A549 (cell line): ENCODE measurements at regions not wholly inside any gene's neighbourhood (a gene's known extent, or its start where the extent isn't known, plus 50 kb on each side); places are given as distances from the start of the nearest gene placed in this dataset.
"Not testable (repeated sequence)": the region's sequence is repeated elsewhere in the genome, so short reads cannot be mapped to it uniquely, and the experiment has no call there.

Experiments used
- ATAC-seq, 2 experiments: fragments of 200-7000 bp in 1 of 2; fragments of >200 bp in 1 of 2; cut with Nextera tagmentation in 1 of 2; cut with Tn5 transposase in 1 of 2; 3 replicates each; pipeline versions ENCODE4 v1.8.0 to v1.9.1; 2018 to 2020; ENCODE audit warnings: mild to moderate bottlenecking in 1 of 2, moderate library complexity in 1 of 2
- CTCF ChIA-PET: fragments of 300-600 bp; sonication (Branson Sonifier 250); formaldehyde crosslinking; extraction: SDS; loops from one replicate; lab custom pipeline; 2021; ENCODE audit warnings: antibody characterized with exemption, inconsistent platforms; lab: Yijun Ruan, JAX
- POLR2A ChIA-PET: fragments of 350-600 bp; formaldehyde crosslinking; extraction: SDS; loops from one replicate; lab custom pipeline; 2021; ENCODE audit warnings: antibody characterized with exemption, inconsistent platforms; lab: Yijun Ruan, JAX
- DNase-seq, 2 experiments: peaks; one replicate each; pipeline versions ENCODE4 v3.0.0 to v3.0.0-alpha.2; 2011 to 2016; ENCODE audit warnings: low read depth in 1 of 2, low spot score in 1 of 2
- FAIRE-seq: peaks from 2 replicates; lab custom pipeline; 2011; peaks lifted over from hg19 to GRCh38; lab: Jason Lieb, UNC
- H3K27ac ChIP-seq, 2 experiments: fragments of >200 bp; sonication (Bioruptor Twin); formaldehyde crosslinking; 3 replicates each; pipeline ENCODE4 v1.5.1; 2016 to 2017
- H3K4me1 ChIP-seq: fragments of >200 bp; sonication (Bioruptor Twin); formaldehyde crosslinking; 3 replicates; pipeline ENCODE4 v1.6.1; 2016
- H3K4me2 ChIP-seq: fragments of >200 bp; sonication (Bioruptor Twin); formaldehyde crosslinking; 3 replicates; pipeline ENCODE4 v1.6.1; 2016
- H3K4me3 ChIP-seq: fragments of >200 bp; sonication (Bioruptor Twin); formaldehyde crosslinking; 3 replicates; pipeline ENCODE4 v1.5.1; 2016
- H3K9me3 ChIP-seq: fragments of >200 bp; sonication (Bioruptor Twin); formaldehyde crosslinking; 3 replicates; pipeline ENCODE4 v1.6.1; 2016
- CBX2 ChIP-seq: fragments of 200-600 bp; sonication (generic); IDR thresholded peaks from 2 replicates; pipeline ENCODE4 v1.6.1; 2016; ENCODE audit warnings: low read depth, mild to moderate bottlenecking, borderline replicate concordance
- E2F6 ChIP-seq: IDR thresholded peaks from 2 replicates; pipeline ENCODE4 v1.6.1; 2012; ENCODE audit warnings: low read depth, borderline replicate concordance
- EHF ChIP-seq: fragments of 250-450 bp; sonication (Bioruptor Pico); IDR thresholded peaks from 2 replicates; pipeline ENCODE4 v1.5.0; 2020; ENCODE audit warnings: mild to moderate bottlenecking
- ESRRA ChIP-seq: fragments of 150-350 bp; IDR thresholded peaks from 2 replicates; pipeline ENCODE4 v1.6.1; 2014; ENCODE audit warnings: mild to moderate bottlenecking, low read length, borderline replicate concordance
- FOSB ChIP-seq: fragments of 250-450 bp; sonication (Bioruptor Pico); IDR thresholded peaks from 2 replicates; pipeline ENCODE4 v1.5.0; 2020; ENCODE audit warnings: mild to moderate bottlenecking, moderate library complexity
- FOXS1 ChIP-seq: fragments of 250-450 bp; sonication (Bioruptor Pico); IDR thresholded peaks from 2 replicates; pipeline ENCODE4 v1.5.0; 2020; ENCODE audit warnings: mild to moderate bottlenecking, moderate library complexity
- HDAC2 ChIP-seq: fragments of 200-600 bp; sonication (generic); IDR thresholded peaks from 2 replicates; pipeline ENCODE4 v1.6.1; 2016
- HES2 ChIP-seq: fragments of >200 bp; sonication (Bioruptor Twin); formaldehyde crosslinking; IDR thresholded peaks from 2 replicates; pipeline ENCODE4 v1.6.1; 2016
- HEYL ChIP-seq: fragments of 250-450 bp; sonication (Bioruptor Pico); IDR thresholded peaks from 2 replicates; pipeline ENCODE4 v1.8.0; 2021; ENCODE audit warnings: mild to moderate bottlenecking, moderate library complexity
- JUN ChIP-seq, 2 experiments: fragments of >200 bp; sonication (Bioruptor Twin); formaldehyde crosslinking; IDR thresholded peaks; 2 replicates in 1 of 2; 3 replicates in 1 of 2; pipeline ENCODE4 v1.6.1; 2016 to 2017
- JUNB ChIP-seq: fragments of >200 bp; sonication (Bioruptor Twin); formaldehyde crosslinking; IDR thresholded peaks from 2 replicates; pipeline ENCODE4 v1.6.1; 2016
- MAZ ChIP-seq: fragments of 150-350 bp; IDR thresholded peaks from 2 replicates; pipeline ENCODE4 v1.6.1; 2014; ENCODE audit warnings: antibody characterized with exemption, low read depth, low read length, borderline replicate concordance
- MYC ChIP-seq: IDR thresholded peaks from 2 replicates; pipeline ENCODE4 v1.6.1; 2012; ENCODE audit warnings: mild to moderate bottlenecking, inconsistent platforms, low read length, improper control_type of control experiment, borderline replicate concordance
- NPAS2 ChIP-seq: fragments of 250-450 bp; sonication (Bioruptor Pico); IDR thresholded peaks from 2 replicates; pipeline ENCODE4 v1.8.0; 2022; ENCODE audit warnings: mild to moderate bottlenecking, moderate library complexity, borderline replicate concordance
- PHF8 ChIP-seq: fragments of 200-600 bp; sonication (generic); IDR thresholded peaks from 2 replicates; pipeline ENCODE4 v1.6.1; 2016; ENCODE audit warnings: low read depth, mild to moderate bottlenecking, antibody characterized with exemption, moderate library complexity, borderline replicate concordance
- POLR2A ChIP-seq: IDR thresholded peaks from 2 replicates; pipeline ENCODE4 v1.6.1; 2012; ENCODE audit warnings: mild to moderate bottlenecking, low read length
- RAD21 ChIP-seq, 2 experiments: fragments of >200 bp in 1 of 2; sonication (Bioruptor Twin) in 1 of 2; formaldehyde crosslinking in 1 of 2; IDR thresholded peaks in 1 of 2; conservative IDR thresholded peaks in 1 of 2; 2 replicates in 1 of 2; 3 replicates in 1 of 2; pipeline ENCODE4 v1.6.1; 2012 to 2018; ENCODE audit warnings: inconsistent platforms in 1 of 2
- SMC3 ChIP-seq: fragments of >200 bp; sonication (Bioruptor Twin); formaldehyde crosslinking; IDR thresholded peaks from 3 replicates; pipeline ENCODE4 v1.6.1; 2018; ENCODE audit warnings: inconsistent platforms
- SREBF2 ChIP-seq: fragments of 450-650 bp; IDR thresholded peaks from 2 replicates; pipeline ENCODE4 v1.6.1; 2014; ENCODE audit warnings: mild to moderate bottlenecking, moderate library complexity
- TFCP2L1 ChIP-seq: fragments of 250-450 bp; sonication (Bioruptor Pico); IDR thresholded peaks from 2 replicates; pipeline ENCODE4 v1.5.0; 2021; ENCODE audit warnings: mild to moderate bottlenecking
- ZC3H11A ChIP-seq: fragments of 450-650 bp; IDR thresholded peaks from 2 replicates; pipeline ENCODE4 v1.6.1; 2014; ENCODE audit warnings: antibody characterized with exemption, mild to moderate bottlenecking
- ZFP36 ChIP-seq: fragments of 450-650 bp; IDR thresholded peaks from 2 replicates; pipeline ENCODE4 v1.6.1; 2014; ENCODE audit warnings: borderline replicate concordance; ENCODE audit not compliant: partially characterized antibody
- ZNF302 ChIP-seq: fragments of 250-450 bp; sonication (Bioruptor Pico); IDR thresholded peaks from 2 replicates; pipeline ENCODE4 v1.9.0; 2021; ENCODE audit warnings: inconsistent platforms, mild to moderate bottlenecking, moderate library complexity
- ZSCAN20 ChIP-seq: fragments of 250-450 bp; sonication (Bioruptor Pico); IDR thresholded peaks from 2 replicates; pipeline ENCODE4 v1.8.0; 2022; ENCODE audit warnings: mild to moderate bottlenecking, moderate library complexity
- WGBS: methylation state at CpG from one replicate; pipeline ENCODE4 v1.1.6; 2017; ENCODE audit errors: missing lambda C conversion rate; 5-methylcytosine and 5-hydroxymethylcytosine counted together
- TF ChIP-seq, protein P1 (sequence below): IDR thresholded peaks from 2 replicates; pipeline ENCODE4 v1.6.1; 2012
- TF ChIP-seq, protein P2 (sequence below): IDR thresholded peaks from 2 replicates; pipeline ENCODE4 v1.6.1; 2012

GRCh38 chr3:107910713-107911259 is 180.0 kb downstream of the CD47 start:
- H3K4me1 ChIP-seq: no peaks in the 10 kb centered on the region
- ChIA-PET CTCF (interaction anchor here (0.6 to 1.5 kb wide), 4 partner anchors 17 to 567 kb away, joined by 3 to 6 read pairs (median 3); no protein-coding TSS in a partner anchor), POLR2A (no interaction called here)
- FAIRE-seq: no peak
- ATAC-seq: no peak
- WGBS: 30% methylated on average over 3 of the region's 4 CpGs
- no peak overlapping the region for H3K4me3 ChIP-seq
- TF ChIP-seq FOSB (CRISPR knock-in tag) (no peak), HEYL (no peak), JUNB (no peak), POLR2A (no peak), PHF8 (no peak), CBX2 (no peak), HDAC2 (no peak), FOXS1 (CRISPR knock-in tag) (no peak), MYC (no peak), ESRRA (no peak), RAD21 (conservative IDR thresholded peaks at IDR 0.05 in 1 of 2, IDR thresholded peaks at IDR 0.05 in 1 of 2) (no peak), MAZ (no peak), ZNF302 (CRISPR knock-in tag) (no peak), ZSCAN20 (CRISPR knock-in tag) (no peak), JUN (IDR thresholded peaks at IDR 0.05) (no peak), NPAS2 (CRISPR knock-in tag) (no peak), ZC3H11A (no peak), HES2 (no peak)
- TF ChIP-seq, protein P1, sequence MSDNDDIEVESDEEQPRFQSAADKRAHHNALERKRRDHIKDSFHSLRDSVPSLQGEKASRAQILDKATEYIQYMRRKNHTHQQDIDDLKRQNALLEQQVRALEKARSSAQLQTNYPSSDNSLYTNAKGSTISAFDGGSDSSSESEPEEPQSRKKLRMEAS: no peak
- H3K9me3 ChIP-seq: no peaks in the 10 kb centered on the region
- no peak for DNase-seq
- no peak overlapping the region for H3K4me2 ChIP-seq
- no peak overlapping the region for H3K27ac ChIP-seq

DNA sequence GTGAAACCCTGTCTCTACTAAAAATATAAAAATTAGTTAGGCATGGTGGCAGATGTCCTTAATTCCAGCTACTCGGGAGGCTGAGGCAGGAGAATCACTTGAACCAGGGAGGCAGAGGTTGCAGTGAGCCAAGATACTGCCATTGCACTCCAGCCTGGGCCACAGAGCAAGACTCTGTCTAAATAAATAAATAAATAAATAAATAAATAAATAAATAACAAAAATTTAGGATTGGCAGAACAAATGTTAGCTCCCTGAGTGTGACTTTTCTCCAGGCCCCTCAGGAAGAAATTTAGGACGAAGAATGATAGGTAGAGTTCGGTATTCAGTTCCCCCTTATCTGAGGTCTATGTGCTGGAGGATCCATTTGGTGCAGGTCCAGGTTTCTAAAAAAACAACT is 181.2 kb downstream of the CD47 start:
- CTCF ChIA-PET: interaction anchor here (0.9 kb wide), 2 partner anchors 11 to 26 kb away, joined by 3 to 4 read pairs; no protein-coding TSS in a partner anchor
- 56% methylated on average over 3 of the region's 3 CpGs for WGBS

GRCh38 chr3:107907996-107908395 is 182.8 kb downstream of the CD47 start:
- Histone ChIP-seq H3K9me3 (no peaks in the 10 kb centered on the region), H3K4me2 (no peak overlapping the region), H3K27ac (no peak overlapping the region), H3K4me3 (no peak overlapping the region), H3K4me1 (no peaks in the 10 kb centered on the region)
- FAIRE-seq (no peak), DNase-seq (no peak), ATAC-seq (no peak)
- ChIA-PET POLR2A (no interaction called here), CTCF (interaction anchor here (2.2 kb wide), 1 partner anchor 19 kb away, joined by 5 read pairs; no protein-coding TSS in a partner anchor)
- TF ChIP-seq ZFP36 (no peak), JUNB (no peak), EHF (no peak), SREBF2 (no peak), E2F6 (no peak), RAD21 (conservative IDR thresholded peaks at IDR 0.05 in 1 of 2, IDR thresholded peaks at IDR 0.05 in 1 of 2) (no peak), POLR2A (no peak), SMC3 (no peak), TFCP2L1 (CRISPR knock-in tag) (no peak)
- TF ChIP-seq, protein P2, sequence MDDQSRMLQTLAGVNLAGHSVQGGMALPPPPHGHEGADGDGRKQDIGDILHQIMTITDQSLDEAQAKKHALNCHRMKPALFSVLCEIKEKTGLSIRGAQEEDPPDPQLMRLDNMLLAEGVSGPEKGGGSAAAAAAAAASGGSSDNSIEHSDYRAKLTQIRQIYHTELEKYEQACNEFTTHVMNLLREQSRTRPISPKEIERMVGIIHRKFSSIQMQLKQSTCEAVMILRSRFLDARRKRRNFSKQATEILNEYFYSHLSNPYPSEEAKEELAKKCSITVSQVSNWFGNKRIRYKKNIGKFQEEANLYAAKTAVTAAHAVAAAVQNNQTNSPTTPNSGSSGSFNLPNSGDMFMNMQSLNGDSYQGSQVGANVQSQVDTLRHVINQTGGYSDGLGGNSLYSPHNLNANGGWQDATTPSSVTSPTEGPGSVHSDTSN: no peak
- TF ChIP-seq, protein P1: no peak

More for the DNA sequence above, 181.2 kb downstream of the CD47 start:
- H3K27ac ChIP-seq, H3K4me1 ChIP-seq, FAIRE-seq, DNase-seq, H3K4me2 ChIP-seq, POLR2A ChIA-PET, ATAC-seq, H3K9me3 ChIP-seq, H3K4me3 ChIP-seq: not testable (repeated sequence)
- peak; percentile 78 for TF ChIP-seq ZC3H11A
